Medulla oblongata (tissue), 1 donor: ENCODE measurements at regions not wholly inside any gene's neighbourhood (a gene's known extent, or its start where the extent isn't known, plus 50 kb on each side); places are given as distances from the start of the nearest gene placed in this dataset.
A peak's percentile ranks its signal among the peaks of the same experiment; 100 is the strongest.
"Not testable (repeated sequence)": the region's sequence is repeated elsewhere in the genome, so short reads cannot be mapped to it uniquely, and the experiment has no call there.

ENCODE experiments used
- DNase-seq: peaks from one replicate; pipeline ENCODE4 v3.0.0-alpha.2; 2015; ENCODE audit errors: extremely low spot score

DNA sequence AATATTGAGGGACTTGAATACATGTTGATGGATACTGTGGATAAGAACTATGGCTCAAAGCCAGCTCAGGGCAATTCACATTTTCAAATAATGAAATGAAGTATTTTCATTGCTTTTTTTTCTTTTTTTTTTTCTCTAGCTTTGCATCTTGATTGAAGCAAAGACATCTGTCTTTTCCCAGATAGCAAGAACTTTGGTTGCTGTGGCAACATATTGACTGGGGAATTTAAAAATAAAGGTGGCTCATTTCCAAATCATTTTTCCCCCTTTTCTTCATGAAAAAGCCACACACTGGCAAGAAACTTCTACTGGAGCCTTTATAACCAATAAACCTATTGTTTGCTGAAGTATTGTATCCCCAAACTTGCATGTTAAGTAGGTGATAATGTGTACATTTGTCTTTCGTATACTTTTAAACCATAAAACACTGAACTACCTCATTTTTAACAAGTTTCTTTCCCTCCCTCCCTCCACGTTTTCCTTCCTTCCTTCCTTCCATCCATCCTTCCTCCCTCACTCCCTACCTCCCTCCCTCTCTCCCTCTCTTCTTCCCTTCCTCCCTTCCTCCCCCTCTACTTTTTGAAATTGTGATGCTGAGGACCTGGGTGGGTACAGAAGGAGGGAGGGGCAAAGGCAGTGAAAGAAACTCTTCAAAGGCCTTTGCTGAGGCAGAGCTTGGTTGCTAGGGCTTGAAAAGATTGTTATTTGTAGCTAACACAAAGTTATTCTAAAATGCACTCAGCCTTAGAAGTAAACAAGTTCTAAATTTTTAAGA is 343.5 kb upstream of the SPRY2 start:
- peak; percentile 21 for DNase-seq

DNA sequence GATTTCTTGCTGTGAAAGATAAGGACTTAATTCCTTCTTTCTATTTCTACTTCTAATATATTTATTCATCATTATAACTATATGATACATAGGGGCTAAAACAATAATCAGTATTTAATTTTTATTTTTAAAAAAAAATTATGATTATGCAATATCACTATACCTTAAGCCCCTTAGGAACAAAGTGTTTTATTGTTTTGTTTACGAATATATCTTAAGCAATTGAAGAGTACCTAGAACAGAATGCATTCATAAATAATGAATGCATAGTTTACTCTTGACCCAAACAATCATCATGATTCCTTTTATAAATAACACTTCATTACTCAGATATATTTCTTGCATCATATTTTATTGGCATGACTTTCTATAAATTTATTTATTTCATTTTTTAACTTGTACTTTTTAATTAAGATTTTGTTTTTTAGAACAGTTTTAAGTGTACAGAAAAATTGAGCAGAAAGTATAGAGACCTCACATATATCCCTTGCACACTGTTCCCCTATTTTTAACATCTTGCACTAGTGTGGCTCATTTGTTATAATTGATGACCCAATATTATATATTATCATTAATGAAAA is 339.9 kb upstream of the SPRY2 start:
- DNase-seq, result no peak

DNA sequence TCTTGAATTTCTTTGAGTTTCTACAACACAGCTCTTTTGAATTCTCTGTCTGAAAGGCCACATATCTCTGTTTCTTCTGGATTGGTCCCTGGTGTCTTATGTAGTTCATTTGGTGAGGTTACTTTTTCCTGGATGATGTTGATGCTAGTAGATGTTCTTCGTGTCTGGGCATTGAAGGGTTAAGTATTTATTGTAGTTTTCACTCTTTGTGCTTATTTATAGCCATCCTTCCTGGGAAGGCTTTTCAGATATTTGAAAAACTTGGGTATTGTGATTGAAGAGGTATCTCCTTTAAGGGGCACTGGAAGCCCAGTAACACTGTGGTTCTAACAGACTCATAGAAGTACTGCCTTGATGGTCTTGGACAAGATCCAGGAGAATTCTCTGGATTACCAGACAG is 338.5 kb upstream of the SPRY2 start:
- no peak for DNase-seq

DNA sequence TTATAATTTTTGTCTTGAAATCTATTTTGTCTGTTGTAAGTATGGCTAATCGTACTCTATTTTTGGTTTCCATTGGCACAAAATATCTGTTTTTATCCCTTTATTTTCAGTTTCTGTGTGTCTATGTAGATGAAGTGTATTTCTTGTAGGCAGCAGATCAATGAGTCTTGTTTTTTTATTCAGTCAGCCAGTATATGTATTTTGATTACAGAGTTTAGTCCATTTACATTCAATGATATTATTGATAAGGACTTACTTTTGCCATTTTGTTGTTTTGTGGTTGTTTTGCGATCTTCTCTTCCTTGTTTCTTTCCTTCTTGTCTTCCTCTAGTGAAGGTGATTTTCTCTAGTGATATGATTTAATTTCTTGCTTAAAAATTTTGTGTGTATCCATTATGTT is 336.3 kb upstream of the SPRY2 start:
- no peak for DNase-seq

DNA sequence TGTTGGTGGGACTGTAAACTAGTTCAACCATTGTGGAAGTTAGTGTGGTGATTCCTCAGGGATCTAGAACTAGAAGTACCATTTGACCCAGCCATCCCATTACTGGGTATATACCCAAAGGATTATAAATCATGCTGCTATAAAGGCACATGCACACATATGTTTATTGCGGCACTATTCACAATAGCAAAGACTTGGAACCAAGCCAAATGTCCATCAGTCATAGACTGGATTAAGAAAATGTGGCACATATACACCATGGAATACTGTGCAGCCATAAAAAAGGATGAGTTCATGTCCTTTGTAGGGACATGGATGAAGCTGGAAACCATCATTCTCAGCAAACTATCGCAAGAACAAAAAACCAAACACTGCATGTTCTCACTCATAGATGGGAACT is 334.5 kb upstream of the SPRY2 start:
- DNase-seq, result not testable (repeated sequence)

DNA sequence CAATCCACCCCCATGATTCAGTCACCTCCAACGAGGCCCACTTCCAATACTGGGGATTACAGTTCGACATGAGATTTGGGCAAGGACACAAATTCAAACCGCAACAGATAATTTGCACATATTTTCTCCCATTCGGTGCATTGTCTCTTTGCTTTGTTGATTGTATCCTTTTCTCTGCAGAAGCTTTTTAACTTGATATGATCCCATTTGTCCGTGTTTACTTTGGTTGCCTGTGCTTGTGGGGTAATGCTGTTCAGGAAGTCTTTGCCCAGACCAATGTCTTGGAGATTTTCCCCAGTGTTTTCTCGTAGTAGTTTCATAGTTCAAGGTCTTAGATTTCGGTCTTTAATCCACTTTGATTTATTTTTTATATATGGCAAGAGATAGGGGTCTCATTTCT is 330.8 kb upstream of the SPRY2 start:
- no peak for DNase-seq

DNA sequence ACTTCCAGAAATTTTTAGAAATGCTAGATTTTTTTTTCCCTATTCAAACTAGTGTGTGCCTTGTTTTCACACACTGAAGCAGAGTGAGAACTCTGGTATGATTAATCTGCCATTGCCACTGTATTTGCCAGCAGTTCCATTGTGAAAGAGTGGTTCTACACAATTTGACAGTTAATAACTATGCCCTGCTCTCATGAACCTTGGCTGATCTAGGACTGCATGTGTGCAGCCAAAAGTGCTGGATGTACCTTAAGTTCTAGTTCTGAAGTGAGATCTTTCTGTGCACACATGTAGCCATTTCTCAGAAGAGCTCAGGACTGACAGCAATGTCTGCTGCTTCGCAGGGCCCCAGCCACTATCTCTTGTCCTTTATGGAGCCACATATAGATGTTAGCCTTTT is 328.2 kb upstream of the SPRY2 start:
- DNase-seq, result no peak

DNA sequence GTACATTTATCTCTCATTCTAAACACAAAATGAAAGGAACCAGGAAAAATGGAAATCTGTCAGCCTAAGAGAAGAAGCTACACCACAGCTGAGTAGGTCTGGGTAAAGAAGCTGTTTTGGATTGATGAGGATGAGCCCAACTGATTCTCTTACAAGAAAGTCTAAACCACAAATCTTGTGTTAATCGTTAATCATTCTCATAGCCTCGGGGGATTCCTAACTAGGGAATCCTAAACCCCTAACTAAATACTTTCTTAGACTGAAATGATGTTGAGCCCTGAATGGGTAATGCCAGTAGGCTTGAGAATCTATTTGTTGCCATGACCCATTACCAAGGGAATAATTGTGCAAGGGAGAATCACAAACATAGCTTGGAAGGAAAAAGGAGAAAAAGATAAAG is 327.5 kb upstream of the SPRY2 start:
- DNase-seq, result no peak

DNA sequence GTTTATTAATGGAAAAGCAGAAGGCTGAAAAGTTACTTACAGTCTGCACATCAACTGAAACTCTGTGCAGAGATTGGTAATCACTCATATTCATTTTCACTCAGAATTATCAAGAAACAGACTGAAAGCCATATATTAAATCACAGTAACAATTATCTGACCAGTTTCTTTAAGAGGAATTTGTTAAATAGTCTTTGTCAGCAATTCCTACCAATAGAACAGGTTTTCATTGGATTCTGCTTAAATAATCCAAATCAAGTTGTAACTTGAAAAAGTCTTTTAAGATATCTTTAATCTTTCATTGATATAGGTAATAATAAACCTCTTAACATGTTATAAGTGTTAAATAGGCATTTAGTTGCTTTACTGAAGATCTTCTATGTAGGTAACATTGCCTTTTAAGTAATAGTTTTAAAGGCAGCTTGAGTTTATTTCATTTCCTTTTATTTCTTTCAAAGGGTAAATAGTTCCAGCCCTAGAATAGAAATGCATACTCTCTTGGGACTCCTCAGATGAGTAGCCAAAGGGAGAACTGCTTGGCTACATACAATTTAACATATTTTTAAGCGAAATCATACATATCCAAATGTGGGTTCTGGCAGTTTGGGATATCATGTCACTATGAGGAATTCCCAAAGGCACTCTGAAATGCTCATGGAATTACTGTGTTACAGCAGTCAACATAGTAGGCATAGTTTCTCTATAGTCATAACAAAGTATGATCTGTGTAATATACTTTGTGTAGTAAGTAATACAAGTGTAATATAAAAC is 326.0 kb upstream of the SPRY2 start:
- no peak for DNase-seq

DNA sequence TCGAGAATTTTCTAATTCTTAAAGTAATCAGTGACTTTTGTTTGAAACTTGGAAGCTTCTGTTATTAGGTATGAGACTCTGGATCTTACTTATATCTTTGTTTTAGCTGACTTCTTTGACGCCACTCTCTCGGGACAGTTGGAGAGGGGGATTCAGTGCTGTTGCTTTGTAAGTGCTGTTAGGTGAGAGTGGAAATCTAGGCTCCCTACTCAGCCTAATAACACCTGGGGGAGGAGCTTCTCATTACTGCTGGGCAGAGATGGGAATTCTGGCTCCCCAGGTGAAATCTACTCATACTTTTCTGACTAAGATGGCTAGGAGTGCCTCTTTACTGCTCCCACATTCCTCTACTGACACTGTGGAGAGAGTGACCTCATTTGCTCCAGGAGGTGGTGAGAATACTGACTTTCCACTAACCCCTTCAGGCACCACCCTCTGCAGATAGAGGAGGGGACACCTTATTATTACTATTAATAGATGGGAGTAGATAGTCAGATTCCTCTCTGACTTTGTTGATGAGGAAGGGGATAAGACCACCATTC is 324.9 kb upstream of the SPRY2 start:
- DNase-seq, result no peak

DNA sequence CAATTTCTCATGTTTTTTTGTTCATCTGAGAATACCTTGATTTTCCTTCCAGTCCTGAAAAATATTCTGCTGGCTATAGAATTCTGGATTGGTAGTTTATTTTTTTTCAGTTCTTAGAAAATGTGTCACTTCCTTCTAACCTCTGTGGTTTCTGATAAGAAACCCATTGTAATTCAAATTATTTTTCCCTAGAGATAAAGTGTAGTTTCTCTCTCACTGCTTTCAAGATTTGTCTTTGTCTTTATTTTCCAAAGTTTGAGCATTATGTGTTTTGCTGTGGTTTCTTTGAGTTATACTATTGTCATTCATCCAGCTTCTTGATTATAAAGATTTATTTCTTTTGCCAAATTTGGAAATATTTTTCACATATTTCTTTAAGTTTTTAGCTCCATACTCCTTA is 324.0 kb upstream of the SPRY2 start:
- no peak for DNase-seq

DNA sequence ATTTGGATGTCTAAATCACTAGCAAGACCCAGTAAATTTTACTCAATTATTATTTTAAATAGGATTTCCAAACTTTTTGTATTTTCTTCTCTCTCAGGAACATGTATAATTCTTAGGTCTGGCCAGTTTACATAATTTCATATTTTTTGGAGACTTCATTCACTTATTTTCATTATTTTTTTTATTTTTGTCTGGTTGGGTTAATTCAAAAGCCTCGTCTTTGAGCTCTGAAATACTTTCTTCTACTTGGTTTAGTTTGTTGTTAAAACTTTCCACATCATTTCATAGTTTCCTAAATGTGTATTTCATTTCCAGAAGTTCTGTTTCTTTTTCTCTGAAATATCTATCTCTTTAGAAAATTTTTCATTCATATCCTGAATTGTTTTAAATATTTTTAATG is 322.9 kb upstream of the SPRY2 start:
- DNase-seq, result no peak

DNA sequence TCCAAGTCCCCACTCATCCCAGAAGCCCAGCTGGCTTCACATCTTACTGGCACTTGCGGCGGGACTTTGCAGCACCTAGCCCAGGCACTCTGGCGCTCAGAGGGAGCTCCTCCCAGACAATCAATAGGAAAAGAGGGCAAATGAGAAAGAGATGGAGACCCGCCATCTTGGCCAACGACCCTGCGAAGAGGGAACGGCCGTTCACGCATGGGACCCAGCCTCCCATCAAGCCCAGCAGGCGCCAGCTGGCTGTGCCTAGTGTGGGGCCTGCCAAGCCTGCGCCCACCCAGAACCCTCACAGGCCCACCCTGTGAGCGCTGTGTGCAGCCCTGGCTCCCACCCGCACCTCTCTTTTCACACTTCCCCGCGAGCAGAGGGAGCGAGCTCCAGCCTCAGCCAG is 317.8 kb upstream of the SPRY2 start:
- DNase-seq, result no peak

DNA sequence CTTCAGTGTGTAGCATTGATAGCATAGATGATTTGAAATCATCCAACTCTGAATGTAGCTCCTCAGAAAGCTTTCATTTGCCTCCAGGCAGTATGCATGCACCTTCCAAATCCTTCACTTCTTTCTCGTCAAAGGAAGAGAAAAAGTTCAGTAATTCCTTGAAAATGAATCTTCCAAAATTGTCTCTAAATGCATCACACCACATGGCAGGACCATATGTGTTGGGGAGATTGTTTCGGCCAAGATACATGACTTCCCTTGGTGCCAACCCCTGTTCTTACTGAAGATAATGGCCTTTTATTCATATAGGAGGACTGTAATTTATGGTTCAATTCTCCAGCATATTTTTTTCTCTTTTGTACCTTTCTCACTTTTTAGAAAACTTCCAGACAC is 315.6 kb upstream of the SPRY2 start:
- DNase-seq, result no peak

DNA sequence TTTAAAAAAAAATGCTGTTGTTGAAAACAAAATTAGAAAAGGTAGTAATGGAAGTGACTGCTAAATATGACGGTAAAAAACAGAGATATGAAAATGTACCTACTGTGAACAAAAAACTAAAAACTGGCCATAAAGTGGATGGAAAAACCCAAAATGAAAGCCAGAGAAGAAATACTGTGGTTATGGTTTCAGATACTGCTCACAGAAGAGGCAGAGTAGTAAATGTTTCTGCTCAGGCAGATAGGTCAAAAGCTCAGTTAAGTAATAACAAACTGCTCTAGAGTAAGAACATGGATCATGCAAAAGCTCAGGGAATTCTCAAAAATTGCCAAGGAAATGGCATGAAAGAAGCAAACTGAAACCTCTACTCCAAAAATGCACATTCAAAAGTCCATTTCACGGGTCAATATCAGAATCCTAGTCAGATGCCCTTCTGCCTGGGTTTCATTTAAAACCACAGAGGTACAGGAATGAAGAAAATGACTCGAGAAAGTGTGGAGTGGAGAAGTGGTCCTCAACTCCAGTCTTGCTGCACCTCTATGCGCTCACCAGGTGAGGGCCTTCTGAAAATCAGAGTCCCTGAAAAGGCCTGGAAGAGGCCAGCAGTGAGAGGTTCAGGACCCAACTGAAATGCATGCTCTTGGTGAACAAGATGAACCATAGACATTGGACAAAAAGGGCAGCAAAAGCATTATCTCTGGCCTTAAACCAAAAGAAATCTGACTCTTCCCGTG is 315.0 kb upstream of the SPRY2 start:
- no peak for DNase-seq

DNA sequence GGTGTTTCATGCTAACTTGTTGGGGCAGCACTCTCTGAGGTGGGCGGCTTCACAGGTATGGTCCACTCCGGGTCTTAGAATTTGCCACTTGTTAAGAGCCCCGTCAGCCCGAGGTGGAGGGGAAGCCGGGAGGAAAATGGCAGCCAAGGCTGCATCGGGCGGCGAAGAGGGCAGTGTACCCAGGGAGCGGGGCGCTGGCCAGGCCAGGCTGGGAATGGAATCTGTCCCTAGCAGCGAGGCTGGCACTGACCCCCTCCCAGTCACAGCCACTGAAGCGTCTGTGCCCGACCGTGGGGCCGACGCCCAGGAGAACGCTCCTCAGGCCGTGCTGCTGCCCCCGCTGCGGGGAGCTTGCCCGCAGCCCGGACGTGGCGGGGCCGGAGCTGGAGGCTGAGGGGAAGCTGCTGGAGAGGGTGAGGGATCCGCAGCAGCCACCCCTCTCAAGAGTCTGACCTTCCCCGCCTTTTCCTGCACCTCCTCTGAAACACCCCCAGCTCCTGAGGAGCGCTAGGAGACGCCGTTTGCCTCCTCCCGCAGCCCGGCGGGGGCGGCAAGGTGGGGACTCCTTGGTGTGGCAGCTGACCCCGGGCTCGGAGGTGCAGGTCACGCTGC is 313.8 kb upstream of the SPRY2 start:
- DNase-seq, result no peak

DNA sequence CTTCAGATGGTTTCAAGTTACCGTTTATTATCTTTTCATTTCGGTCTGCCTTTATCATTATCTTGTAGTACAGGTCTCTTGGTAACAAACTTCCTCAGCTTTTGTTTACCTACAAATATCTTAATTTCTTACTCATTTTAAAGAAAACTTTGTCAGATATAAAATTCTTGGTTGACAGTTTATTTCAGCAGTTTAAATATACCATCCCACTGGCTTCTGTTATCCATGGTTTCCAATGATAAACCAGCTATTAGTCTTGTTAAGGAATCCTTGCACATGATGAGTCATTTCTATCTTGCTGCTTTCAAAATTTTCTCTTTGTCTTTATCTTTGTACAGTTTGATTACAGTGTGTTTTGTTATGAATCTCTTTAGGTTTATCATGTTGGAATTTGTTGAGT is 308.3 kb upstream of the SPRY2 start:
- no peak for DNase-seq

DNA sequence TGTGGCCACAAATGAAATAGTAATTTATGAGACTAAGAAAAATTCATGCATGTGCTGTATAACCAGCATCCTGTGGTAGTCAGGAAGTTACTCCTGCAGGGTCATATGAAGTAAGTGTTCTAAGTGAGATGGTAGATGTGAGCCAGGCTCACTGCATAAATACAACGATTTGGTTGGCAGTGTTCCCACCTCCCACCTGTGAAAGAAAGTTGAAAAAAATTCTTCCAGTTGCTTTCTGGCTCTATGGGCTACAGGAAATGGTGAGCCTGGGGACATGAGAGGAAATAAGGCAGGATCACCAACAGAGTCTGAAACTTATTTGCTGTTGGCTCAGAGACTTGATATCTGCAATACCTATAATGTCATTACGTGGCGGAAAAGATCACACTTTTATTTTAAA is 301.7 kb upstream of the SPRY2 start:
- DNase-seq, result no peak

DNA sequence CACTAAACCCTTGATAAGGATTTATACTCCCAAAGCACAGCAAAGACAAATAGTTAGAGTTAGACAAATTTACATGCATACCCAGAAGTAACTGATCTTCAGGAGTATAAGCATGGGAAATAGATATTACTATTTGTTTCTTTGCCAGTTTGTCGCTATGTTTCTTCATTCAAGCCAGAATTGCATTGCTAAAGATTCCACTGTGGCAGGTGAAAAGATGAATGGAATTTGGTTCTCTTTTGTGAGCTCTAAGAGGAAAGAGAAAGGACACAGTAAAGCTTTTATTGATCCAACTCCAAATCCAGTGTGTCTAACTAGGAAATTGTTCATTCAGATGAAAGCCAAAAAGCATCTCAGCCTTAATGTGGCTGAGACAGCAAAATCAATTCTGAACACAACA is 292.3 kb upstream of the SPRY2 start:
- DNase-seq, result peak; percentile 3

DNA sequence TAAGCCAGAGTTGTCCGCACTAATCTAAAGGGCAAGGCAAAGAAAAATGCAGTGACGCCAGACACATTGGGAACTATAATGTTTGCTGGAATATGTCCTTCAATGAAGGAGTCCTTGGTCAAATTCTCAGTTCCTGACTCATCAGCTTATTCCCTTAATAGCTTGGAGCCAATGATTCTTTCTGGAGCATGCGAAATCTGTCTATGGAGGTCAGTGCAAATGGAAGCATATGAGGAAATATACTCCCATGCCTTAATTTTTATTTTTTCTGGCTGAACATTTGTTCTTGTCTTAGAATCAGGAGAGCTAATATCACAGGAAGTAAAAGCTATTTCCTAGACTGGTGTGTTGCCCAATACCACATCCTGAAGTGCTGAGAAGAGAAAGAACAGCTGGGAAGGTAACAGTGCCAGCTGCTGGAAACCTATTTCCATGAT is 289.8 kb upstream of the SPRY2 start:
- no peak for DNase-seq

DNA sequence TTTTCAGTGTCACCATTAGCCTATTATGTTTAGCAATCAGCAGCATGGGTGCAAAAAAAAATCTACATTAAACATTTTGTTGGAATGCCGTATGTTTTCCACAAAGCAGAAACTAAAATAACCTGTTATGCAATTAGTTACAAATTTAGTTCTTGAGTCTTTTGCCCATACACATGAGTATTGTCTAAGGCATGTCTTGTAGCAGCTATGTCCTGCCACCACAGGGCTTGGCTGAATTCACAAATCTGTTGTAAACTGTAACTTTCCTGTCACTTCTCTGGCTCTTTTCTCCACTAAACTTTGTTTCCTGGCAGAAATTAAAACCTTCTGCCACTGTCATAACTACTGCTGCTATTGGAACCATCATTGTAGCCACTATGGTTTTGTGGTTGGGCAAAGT is 277.9 kb upstream of the SPRY2 start:
- DNase-seq, result no peak

DNA sequence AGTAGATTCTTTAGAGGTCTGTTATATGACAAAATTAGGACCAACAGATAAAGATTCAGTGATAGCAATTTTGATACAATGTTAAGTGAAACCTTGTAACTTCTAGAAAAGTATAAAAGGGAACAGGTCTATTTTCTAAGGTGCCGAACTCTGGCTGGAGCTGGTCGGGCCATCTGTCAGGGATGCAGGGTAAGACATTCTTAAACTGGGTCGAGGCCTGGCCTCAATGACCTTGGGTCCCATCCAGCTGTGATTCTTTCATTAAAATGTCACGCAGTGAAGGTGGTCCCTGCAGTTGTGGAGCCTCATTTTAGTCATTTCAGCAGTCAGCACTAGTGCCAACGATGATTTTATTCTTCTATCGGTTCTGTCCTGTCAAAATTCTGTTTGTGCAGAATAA is 271.9 kb upstream of the SPRY2 start:
- no peak for DNase-seq
